ENCODE measurements at regions not wholly inside any gene's neighbourhood (a gene's known extent, or its start where the extent isn't known, plus 50 kb on each side); places are given as distances from the start of the nearest gene placed in this dataset.

GRCh38 chr2:186946896-186947467, 98.0 kb upstream of the ZSWIM2 start:
- TF ChIP-seq, protein P1, sequence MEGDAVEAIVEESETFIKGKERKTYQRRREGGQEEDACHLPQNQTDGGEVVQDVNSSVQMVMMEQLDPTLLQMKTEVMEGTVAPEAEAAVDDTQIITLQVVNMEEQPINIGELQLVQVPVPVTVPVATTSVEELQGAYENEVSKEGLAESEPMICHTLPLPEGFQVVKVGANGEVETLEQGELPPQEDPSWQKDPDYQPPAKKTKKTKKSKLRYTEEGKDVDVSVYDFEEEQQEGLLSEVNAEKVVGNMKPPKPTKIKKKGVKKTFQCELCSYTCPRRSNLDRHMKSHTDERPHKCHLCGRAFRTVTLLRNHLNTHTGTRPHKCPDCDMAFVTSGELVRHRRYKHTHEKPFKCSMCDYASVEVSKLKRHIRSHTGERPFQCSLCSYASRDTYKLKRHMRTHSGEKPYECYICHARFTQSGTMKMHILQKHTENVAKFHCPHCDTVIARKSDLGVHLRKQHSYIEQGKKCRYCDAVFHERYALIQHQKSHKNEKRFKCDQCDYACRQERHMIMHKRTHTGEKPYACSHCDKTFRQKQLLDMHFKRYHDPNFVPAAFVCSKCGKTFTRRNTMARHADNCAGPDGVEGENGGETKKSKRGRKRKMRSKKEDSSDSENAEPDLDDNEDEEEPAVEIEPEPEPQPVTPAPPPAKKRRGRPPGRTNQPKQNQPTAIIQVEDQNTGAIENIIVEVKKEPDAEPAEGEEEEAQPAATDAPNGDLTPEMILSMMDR (IDR thresholded peaks at IDR 0.05; ENCODE audit: insufficient read depth, low read length, poor library complexity, severe bottlenecking) = no peak
- TF ChIP-seq EZH2phosphoT487 (conservative IDR thresholded peaks at IDR 0.05; ENCODE audit: low read length) = no peak
